GM18511 (cell line): ENCODE measurements at regions not wholly inside any gene's neighbourhood (a gene's known extent, or its start where the extent isn't known, plus 50 kb on each side); places are given as distances from the start of the nearest gene placed in this dataset.

ENCODE experiments used
- ATAC-seq: cut with Tn5 transposase; IDR thresholded peaks from one replicate; pipeline ENCODE4 v1.9.1; 2021; ENCODE audit warnings: mild to moderate bottlenecking, moderate library complexity; ENCODE audit not compliant: unreplicated experiment

GRCh38 chr22:46065691-46066454, 84.5 kb upstream of the PPARA start:
- ATAC-seq, result no peak

- no peak for ATAC-seq
Observed at GRCh38 chr22:46066691-46067090, 83.6 kb upstream of the PPARA start.

GRCh38 chr22:46067159-46068111, 82.9 kb upstream of the PPARA start:
- no peak for ATAC-seq

GRCh38 chr22:46068181-46068592, 82.1 kb upstream of the PPARA start:
- no peak for ATAC-seq

GRCh38 chr22:46068593-46069491, 81.5 kb upstream of the PPARA start:
- no peak for ATAC-seq

- peak; percentile 12 for ATAC-seq
Observed at GRCh38 chr22:46069521-46070214, 80.7 kb upstream of the PPARA start.

- ATAC-seq, result peak; percentile 23
Observed at GRCh38 chr22:46070215-46070802, 80.0 kb upstream of the PPARA start.

- ATAC-seq, result peak; percentile 39
Observed at GRCh38 chr22:46070803-46071450, 79.4 kb upstream of the PPARA start.

GRCh38 chr22:46071451-46072109, 78.7 kb upstream of the PPARA start:
- ATAC-seq, result peak; percentile 21

GRCh38 chr22:46072110-46072881, 78.0 kb upstream of the PPARA start:
- peak; percentile 22 for ATAC-seq

- ATAC-seq, result no peak
Observed at GRCh38 chr22:46072981-46073682, 77.2 kb upstream of the PPARA start.

- no peak for ATAC-seq
Observed at GRCh38 chr22:46073683-46074504, 76.4 kb upstream of the PPARA start.

- no peak for ATAC-seq
Observed at GRCh38 chr22:46074771-46075551, 75.4 kb upstream of the PPARA start.

- ATAC-seq, result no peak
Observed at GRCh38 chr22:46075764-46076531, 74.4 kb upstream of the PPARA start.
